ENCODE measurements at regions not wholly inside any gene's neighbourhood (a gene's known extent, or its start where the extent isn't known, plus 50 kb on each side); places are given as distances from the start of the nearest gene placed in this dataset.

DNA sequence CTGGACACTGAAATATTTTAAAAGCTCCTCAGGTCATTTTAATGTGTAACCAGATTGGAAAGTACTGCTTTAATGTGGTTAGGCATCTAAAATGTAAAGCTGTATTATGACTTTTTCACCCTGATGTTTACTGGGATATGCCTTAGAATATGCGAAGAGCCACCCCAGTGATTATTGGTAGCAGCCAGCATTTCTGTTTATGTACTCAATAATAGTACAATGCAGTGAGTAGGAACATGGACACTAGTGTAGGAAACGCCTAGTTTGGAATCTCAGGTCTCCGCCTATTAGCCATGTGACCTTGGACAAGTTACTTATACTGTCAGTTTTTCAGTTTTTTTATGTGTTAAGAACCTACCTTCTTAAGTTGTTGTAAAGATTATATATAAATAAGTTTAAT lies 446.0 kb upstream of the PITX2 start:
- POLR2A ChIA-PET = no interaction called here
- TF ChIP-seq RCOR1 (conservative IDR thresholded peaks at IDR 0.05; ENCODE audit: low read depth, low read length) (no peak), ZZZ3 (IDR thresholded peaks at IDR 0.05; ENCODE audit: control insufficient read depth, insufficient read length, low read depth) (no peak), MEF2A (IDR thresholded peaks at IDR 0.05; ENCODE audit: insufficient read depth, low read depth, low read length) (no peak), KLF5 (IDR thresholded peaks at IDR 0.05; ENCODE audit: partially characterized antibody) (no peak), CEBPB (IDR thresholded peaks at IDR 0.05; ENCODE audit: borderline replicate concordance in 1 of 2, low read depth in 2 of 2, low read length in 2 of 2) (no peak)
- TF ChIP-seq, protein P1, sequence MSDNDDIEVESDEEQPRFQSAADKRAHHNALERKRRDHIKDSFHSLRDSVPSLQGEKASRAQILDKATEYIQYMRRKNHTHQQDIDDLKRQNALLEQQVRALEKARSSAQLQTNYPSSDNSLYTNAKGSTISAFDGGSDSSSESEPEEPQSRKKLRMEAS (IDR thresholded peaks at IDR 0.05; ENCODE audit: low read depth, low read length) = no peak
- TF ChIP-seq, protein P2, sequence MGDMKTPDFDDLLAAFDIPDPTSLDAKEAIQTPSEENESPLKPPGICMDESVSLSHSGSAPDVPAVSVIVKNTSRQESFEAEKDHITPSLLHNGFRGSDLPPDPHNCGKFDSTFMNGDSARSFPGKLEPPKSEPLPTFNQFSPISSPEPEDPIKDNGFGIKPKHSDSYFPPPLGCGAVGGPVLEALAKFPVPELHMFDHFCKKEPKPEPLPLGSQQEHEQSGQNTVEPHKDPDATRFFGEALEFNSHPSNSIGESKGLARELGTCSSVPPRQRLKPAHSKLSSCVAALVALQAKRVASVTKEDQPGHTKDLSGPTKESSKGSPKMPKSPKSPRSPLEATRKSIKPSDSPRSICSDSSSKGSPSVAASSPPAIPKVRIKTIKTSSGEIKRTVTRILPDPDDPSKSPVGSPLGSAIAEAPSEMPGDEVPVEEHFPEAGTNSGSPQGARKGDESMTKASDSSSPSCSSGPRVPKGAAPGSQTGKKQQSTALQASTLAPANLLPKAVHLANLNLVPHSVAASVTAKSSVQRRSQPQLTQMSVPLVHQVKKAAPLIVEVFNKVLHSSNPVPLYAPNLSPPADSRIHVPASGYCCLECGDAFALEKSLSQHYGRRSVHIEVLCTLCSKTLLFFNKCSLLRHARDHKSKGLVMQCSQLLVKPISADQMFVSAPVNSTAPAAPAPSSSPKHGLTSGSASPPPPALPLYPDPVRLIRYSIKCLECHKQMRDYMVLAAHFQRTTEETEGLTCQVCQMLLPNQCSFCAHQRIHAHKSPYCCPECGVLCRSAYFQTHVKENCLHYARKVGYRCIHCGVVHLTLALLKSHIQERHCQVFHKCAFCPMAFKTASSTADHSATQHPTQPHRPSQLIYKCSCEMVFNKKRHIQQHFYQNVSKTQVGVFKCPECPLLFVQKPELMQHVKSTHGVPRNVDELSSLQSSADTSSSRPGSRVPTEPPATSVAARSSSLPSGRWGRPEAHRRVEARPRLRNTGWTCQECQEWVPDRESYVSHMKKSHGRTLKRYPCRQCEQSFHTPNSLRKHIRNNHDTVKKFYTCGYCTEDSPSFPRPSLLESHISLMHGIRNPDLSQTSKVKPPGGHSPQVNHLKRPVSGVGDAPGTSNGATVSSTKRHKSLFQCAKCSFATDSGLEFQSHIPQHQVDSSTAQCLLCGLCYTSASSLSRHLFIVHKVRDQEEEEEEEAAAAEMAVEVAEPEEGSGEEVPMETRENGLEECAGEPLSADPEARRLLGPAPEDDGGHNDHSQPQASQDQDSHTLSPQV (IDR thresholded peaks at IDR 0.05) = no peak

More for the DNA sequence above, 446.0 kb upstream of the PITX2 start:
- no peak for FAIRE-seq
- Histone ChIP-seq H4K20me1 (ENCODE audit: control insufficient read depth, insufficient read depth) (no peaks in the 10 kb centered on the region), H3K27ac (ENCODE audit: control insufficient read depth, insufficient read depth) (no peak overlapping the region), H3K4me2 (ENCODE audit: control insufficient read depth, insufficient read depth) (no peak overlapping the region), H2AFZ (ENCODE audit: control insufficient read depth, low read depth, low read length) (no peak overlapping the region), H3K4me3 (no peak overlapping the region), H3K4me1 (ENCODE audit: control insufficient read depth, insufficient read depth, low read length) (no peaks in the 10 kb centered on the region), H3K9me3 (replicated peaks; ENCODE audit: control insufficient read depth, insufficient read depth, low read length) (no peaks in the 10 kb centered on the region), H3K27me3 (replicated peaks in 1 of 2; ENCODE audit: control insufficient read depth in 2 of 2, insufficient read depth in 2 of 2, low read length in 1 of 2) (no peaks in the 10 kb centered on the region), H3K79me2 (ENCODE audit: control insufficient read depth, insufficient read depth, low read length) (no peaks in the 10 kb centered on the region), H3K36me3 (ENCODE audit: control insufficient read depth in 2 of 2, insufficient read depth in 2 of 2, low read length in 1 of 2) (no peaks in the 10 kb centered on the region), H3K9ac (ENCODE audit: control insufficient read depth, insufficient read depth, low read length) (no peak overlapping the region)
- no peak for DNase-seq (ENCODE audit: low read depth, low spot score)
- SMC1A ChIA-PET (ENCODE audit: uncharacterized antibody, unreplicated experiment) = no interaction called here
- WGBS (ENCODE audit: insufficient coverage, insufficient replicate concordance, low lambda C conversion rate, missing lambda C conversion rate) = 25% methylated on average over 3 of the region's 3 CpGs
- in situ Hi-C loops (cut with MboI) = no loop called here
- ATAC-seq = no peak
- intact Hi-C loops (cut with micrococcal nuclease; ENCODE audit: unreplicated experiment) = no loop called here
- RAD21 ChIA-PET (ENCODE audit: unreplicated experiment) = no interaction called here
- CTCF ChIA-PET = interaction anchor here (0.6 kb wide), 1 partner anchor 214 kb away, joined by 3 read pairs; no protein-coding TSS in a partner anchor
- no TSS peak for BruUV-seq (replicated peaks)
